KMS-11 (cell line): ENCODE measurements at regions not wholly inside any gene's neighbourhood (a gene's known extent, or its start where the extent isn't known, plus 50 kb on each side); places are given as distances from the start of the nearest gene placed in this dataset.

Experiments used
- H2AFZ ChIP-seq: fragments of 200-600 bp; sonication (generic); 2 replicates; pipeline ENCODE4 v1.6.1; 2016; ENCODE audit warnings: antibody characterized with exemption, mixed run types, low read depth
- H3K27ac ChIP-seq: fragments of 200-600 bp; sonication (generic); 2 replicates; pipeline ENCODE4 v1.6.1; 2016; ENCODE audit warnings: mild to moderate bottlenecking, mixed run types
- H3K27me3 ChIP-seq: fragments of 200-600 bp; sonication (generic); 2 replicates; pipeline ENCODE4 v1.6.1; 2017; ENCODE audit warnings: mild to moderate bottlenecking, low read depth, mixed run types, moderate library complexity; ENCODE audit not compliant: insufficient read depth
- H3K36me3 ChIP-seq: fragments of 200-600 bp; sonication (generic); 2 replicates; pipeline ENCODE4 v1.6.1; 2017; ENCODE audit warnings: mild to moderate bottlenecking, mixed run types; ENCODE audit not compliant: insufficient read depth
- H3K4me1 ChIP-seq: fragments of 200-600 bp; sonication (generic); 2 replicates; pipeline ENCODE4 v1.6.1; 2016; ENCODE audit warnings: mild to moderate bottlenecking, low read depth, mixed run types; ENCODE audit not compliant: poor library complexity, severe bottlenecking
- H3K4me2 ChIP-seq: fragments of 200-600 bp; sonication (generic); 2 replicates; pipeline ENCODE4 v1.7.0; 2016; ENCODE audit warnings: mild to moderate bottlenecking, mixed run types
- H3K4me3 ChIP-seq: fragments of 200-600 bp; sonication (generic); IDR thresholded peaks from 2 replicates; pipeline ENCODE4 v1.6.1; 2017; ENCODE audit warnings: low read depth, low read length, mixed read lengths; ENCODE audit not compliant: insufficient read depth
- H3K79me2 ChIP-seq: fragments of 200-600 bp; sonication (generic); 2 replicates; pipeline ENCODE4 v1.6.1; 2016; ENCODE audit warnings: low read depth, mixed run types; ENCODE audit not compliant: insufficient read depth
- H3K9ac ChIP-seq: fragments of 200-600 bp; sonication (generic); 2 replicates; pipeline ENCODE4 v1.6.1; 2016; ENCODE audit warnings: mild to moderate bottlenecking, mixed run types
- H4K20me1 ChIP-seq: fragments of 200-600 bp; sonication (generic); 2 replicates; pipeline ENCODE4 v1.6.1; 2016; ENCODE audit warnings: mild to moderate bottlenecking, mixed run types; ENCODE audit not compliant: insufficient read depth
- CTCF ChIP-seq: fragments of 200-600 bp; sonication (generic); conservative IDR thresholded peaks from 2 replicates; pipeline ENCODE4 v1.6.1; 2017; ENCODE audit warnings: low read depth, mild to moderate bottlenecking, antibody characterized with exemption, low read length, moderate library complexity, mixed read lengths

- Histone ChIP-seq H4K20me1 (no peaks in the 10 kb centered on the region), H3K4me2 (no peak overlapping the region), H3K27ac (no peak overlapping the region), H3K27me3 (no peaks in the 10 kb centered on the region), H3K4me1 (no peaks in the 10 kb centered on the region), H2AFZ (no peak overlapping the region), H3K9ac (no peak overlapping the region), H3K4me3 (no peak overlapping the region), H3K36me3 (no peaks in the 10 kb centered on the region), H3K79me2 (no peaks in the 10 kb centered on the region)
- TF ChIP-seq CTCF = no peak
Measured at GRCh38 chr16:64880994-64881393, 240.9 kb downstream of the CDH11 start.

- H3K36me3 ChIP-seq = no peaks in the 10 kb centered on the region
- no peak overlapping the region for H2AFZ ChIP-seq
Measured at GRCh38 chr16:64880006-64880405, 241.9 kb downstream of the CDH11 start.

DNA sequence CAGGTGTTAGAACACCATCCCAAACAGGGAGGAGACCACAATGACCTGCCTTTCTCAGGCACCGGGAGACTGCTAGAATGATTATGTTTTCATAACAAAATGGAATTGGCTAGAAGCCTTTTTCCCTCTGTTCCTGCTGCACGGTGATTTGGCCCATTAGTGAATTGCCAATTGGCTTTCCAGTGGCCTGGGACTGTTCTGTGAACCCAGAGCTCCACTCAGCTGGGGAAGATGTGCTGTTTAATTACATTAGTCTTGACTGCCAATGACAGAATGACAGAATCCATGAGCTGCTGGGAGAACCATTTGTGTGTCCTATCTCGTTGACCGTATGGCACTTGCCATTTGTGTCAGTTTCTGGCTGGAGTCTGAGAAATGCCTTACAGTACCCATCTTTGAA lies 242.9 kb downstream of the CDH11 start:
- H3K4me2 ChIP-seq = no peak overlapping the region
- no peak overlapping the region for H3K27ac ChIP-seq
- H3K27me3 ChIP-seq = no peaks in the 10 kb centered on the region
- no peaks in the 10 kb centered on the region for H3K4me1 ChIP-seq
- H2AFZ ChIP-seq = no peak overlapping the region
- no peaks in the 10 kb centered on the region for H4K20me1 ChIP-seq
- H3K9ac ChIP-seq = no peak overlapping the region
- H3K36me3 ChIP-seq = no peaks in the 10 kb centered on the region
- no peak for TF ChIP-seq CTCF
- no peaks in the 10 kb centered on the region for H3K79me2 ChIP-seq
- H3K4me3 ChIP-seq = no peak overlapping the region

More at GRCh38 chr16:64880006-64880405, 241.9 kb downstream of the CDH11 start:
- Histone ChIP-seq H3K9ac (no peak overlapping the region), H3K79me2 (no peaks in the 10 kb centered on the region), H4K20me1 (no peaks in the 10 kb centered on the region), H3K27me3 (no peaks in the 10 kb centered on the region), H3K27ac (no peak overlapping the region), H3K4me2 (no peak overlapping the region), H3K4me3 (no peak overlapping the region), H3K4me1 (no peaks in the 10 kb centered on the region)
- no peak for TF ChIP-seq CTCF

DNA sequence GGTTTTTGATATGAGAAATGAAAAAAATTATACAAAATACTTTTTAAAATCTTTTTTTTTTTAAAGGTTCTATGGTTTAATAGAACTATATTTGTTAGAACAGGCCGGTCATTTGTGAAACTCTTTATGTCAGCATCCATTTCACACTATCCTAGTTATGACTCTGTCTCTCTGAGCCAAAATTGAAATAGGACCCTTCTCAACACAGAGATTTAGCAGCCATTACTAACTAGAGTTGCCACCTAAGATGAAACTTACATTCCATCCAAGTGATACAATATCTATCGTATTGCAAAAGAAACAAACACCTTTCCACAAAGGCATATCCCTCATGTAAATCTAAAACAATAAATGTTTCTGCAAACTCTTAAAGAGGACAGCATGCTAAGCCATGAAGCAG lies 249.8 kb downstream of the CDH11 start:
- H3K4me1 ChIP-seq = no peaks in the 10 kb centered on the region
- H3K36me3 ChIP-seq = no peaks in the 10 kb centered on the region
- TF ChIP-seq CTCF = no peak
- no peaks in the 10 kb centered on the region for H3K27me3 ChIP-seq
- no peak overlapping the region for H3K27ac ChIP-seq
- no peak overlapping the region for H3K4me3 ChIP-seq
- H3K4me2 ChIP-seq = no peak overlapping the region
- no peaks in the 10 kb centered on the region for H3K79me2 ChIP-seq
- no peaks in the 10 kb centered on the region for H4K20me1 ChIP-seq
- no peak overlapping the region for H3K9ac ChIP-seq
- H2AFZ ChIP-seq = no peak overlapping the region
